ENCODE measurements at regions not wholly inside any gene's neighbourhood (a gene's known extent, or its start where the extent isn't known, plus 50 kb on each side); places are given as distances from the start of the nearest gene placed in this dataset.

DNA sequence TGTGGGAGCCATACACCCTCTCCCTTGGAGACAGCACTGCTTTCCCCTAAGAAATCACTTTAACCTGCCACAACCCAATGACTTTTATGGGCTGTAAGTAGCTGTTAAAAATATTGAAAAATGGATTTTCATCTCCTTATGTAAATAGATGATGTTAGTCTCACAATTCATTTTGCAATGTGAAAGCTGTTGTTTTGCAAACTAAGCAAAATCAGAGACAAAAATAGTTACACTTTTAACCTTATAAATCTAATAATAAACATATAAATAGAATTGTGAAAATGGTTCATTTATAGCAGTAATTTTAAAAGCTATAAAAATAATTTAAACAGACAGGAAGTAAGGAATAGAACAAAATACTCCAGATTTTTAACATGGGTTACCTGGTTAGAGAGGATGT, 268.8 kb upstream of the MAGI2 start:
- H3K4me1 ChIP-seq: peaks cover 12% of the 10 kb centered on the region
- TF ChIP-seq, protein P1, sequence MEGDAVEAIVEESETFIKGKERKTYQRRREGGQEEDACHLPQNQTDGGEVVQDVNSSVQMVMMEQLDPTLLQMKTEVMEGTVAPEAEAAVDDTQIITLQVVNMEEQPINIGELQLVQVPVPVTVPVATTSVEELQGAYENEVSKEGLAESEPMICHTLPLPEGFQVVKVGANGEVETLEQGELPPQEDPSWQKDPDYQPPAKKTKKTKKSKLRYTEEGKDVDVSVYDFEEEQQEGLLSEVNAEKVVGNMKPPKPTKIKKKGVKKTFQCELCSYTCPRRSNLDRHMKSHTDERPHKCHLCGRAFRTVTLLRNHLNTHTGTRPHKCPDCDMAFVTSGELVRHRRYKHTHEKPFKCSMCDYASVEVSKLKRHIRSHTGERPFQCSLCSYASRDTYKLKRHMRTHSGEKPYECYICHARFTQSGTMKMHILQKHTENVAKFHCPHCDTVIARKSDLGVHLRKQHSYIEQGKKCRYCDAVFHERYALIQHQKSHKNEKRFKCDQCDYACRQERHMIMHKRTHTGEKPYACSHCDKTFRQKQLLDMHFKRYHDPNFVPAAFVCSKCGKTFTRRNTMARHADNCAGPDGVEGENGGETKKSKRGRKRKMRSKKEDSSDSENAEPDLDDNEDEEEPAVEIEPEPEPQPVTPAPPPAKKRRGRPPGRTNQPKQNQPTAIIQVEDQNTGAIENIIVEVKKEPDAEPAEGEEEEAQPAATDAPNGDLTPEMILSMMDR (IDR thresholded peaks at IDR 0.05; ENCODE audit: insufficient read depth in 1 of 2, low read depth in 1 of 2, low read length in 1 of 2, severe bottlenecking in 1 of 2, unreplicated experiment in 1 of 2): no peak
- no peaks in the 10 kb centered on the region for H3K27me3 ChIP-seq (replicated peaks; ENCODE audit: control insufficient read depth, insufficient read depth, low read length)
- H3K4me1 Mint-ChIP-seq (ENCODE audit: low read depth, unreplicated experiment): peaks cover 18% of the 10 kb centered on the region
- no peaks in the 10 kb centered on the region for H3K36me3 Mint-ChIP-seq (ENCODE audit: insufficient read depth, unreplicated experiment)
- H3K4me3 Mint-ChIP-seq (ENCODE audit: unreplicated experiment): no peak overlapping the region
- BruUV-seq (replicated peaks): no TSS peak
- peaks cover 9% of the 10 kb centered on the region for H3K9me3 Mint-ChIP-seq (ENCODE audit: unreplicated experiment)
- ChIA-PET POLR2A (no interaction called here), CTCF (no interaction called here)
- H3K36me3 ChIP-seq (ENCODE audit: control insufficient read depth, insufficient read depth, low read length): no peaks in the 10 kb centered on the region
- no peaks in the 10 kb centered on the region for H3K27me3 Mint-ChIP-seq (ENCODE audit: insufficient read depth, unreplicated experiment)
- intact Hi-C loops (cut with micrococcal nuclease; ENCODE audit: unreplicated experiment): no loop called here
- no peaks in the 10 kb centered on the region for H3K9me3 ChIP-seq
- no peak overlapping the region for H3K27ac Mint-ChIP-seq (ENCODE audit: unreplicated experiment)
- no peak overlapping the region for H3K4me3 ChIP-seq (ENCODE audit: low read depth, low read length)
- DNase-seq: no peak

DNA sequence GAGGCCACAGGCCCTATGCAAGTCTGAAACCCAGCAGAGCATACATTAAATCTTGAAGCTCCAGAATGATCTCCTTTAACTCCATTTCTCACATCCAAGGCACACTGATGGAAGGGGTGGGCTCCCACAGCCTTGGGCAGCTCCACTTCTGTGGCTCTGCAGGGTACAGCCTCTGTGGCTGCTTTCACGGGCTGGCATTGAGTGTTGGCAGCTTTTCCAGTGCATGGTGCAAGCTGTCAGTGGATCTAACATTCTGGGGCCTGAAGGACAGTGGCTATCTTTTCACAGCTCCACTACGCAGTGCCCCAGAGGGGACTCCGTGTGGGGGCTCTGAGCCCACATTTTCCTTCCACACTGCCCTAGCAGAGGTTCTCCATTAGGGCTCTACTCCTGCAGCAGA, 265.7 kb upstream of the MAGI2 start:
- ChIA-PET CTCF (no interaction called here), POLR2A (no interaction called here)
- Histone ChIP-seq H3K9me3 (no peaks in the 10 kb centered on the region), H3K4me3 (ENCODE audit: low read depth, low read length) (no peak overlapping the region), H3K27me3 (replicated peaks; ENCODE audit: control insufficient read depth, insufficient read depth, low read length) (no peaks in the 10 kb centered on the region), H3K4me1 (peaks cover 10% of the 10 kb centered on the region), H3K36me3 (ENCODE audit: control insufficient read depth, insufficient read depth, low read length) (no peaks in the 10 kb centered on the region)
- no TSS peak for BruUV-seq (replicated peaks)
- intact Hi-C loops (cut with micrococcal nuclease; ENCODE audit: unreplicated experiment): no loop called here
- Mint-ChIP-seq H3K4me3 (ENCODE audit: unreplicated experiment) (no peak overlapping the region), H3K27me3 (ENCODE audit: insufficient read depth, unreplicated experiment) (no peaks in the 10 kb centered on the region), H3K36me3 (ENCODE audit: insufficient read depth, unreplicated experiment) (no peaks in the 10 kb centered on the region), H3K27ac (ENCODE audit: unreplicated experiment) (no peak overlapping the region), H3K4me1 (ENCODE audit: low read depth, unreplicated experiment) (peaks cover 16% of the 10 kb centered on the region), H3K9me3 (ENCODE audit: unreplicated experiment) (peaks cover 9% of the 10 kb centered on the region)
- no peak for DNase-seq
- TF ChIP-seq, protein P1 (IDR thresholded peaks at IDR 0.05; ENCODE audit: insufficient read depth in 1 of 2, low read depth in 1 of 2, low read length in 1 of 2, severe bottlenecking in 1 of 2, unreplicated experiment in 1 of 2): no peak

DNA sequence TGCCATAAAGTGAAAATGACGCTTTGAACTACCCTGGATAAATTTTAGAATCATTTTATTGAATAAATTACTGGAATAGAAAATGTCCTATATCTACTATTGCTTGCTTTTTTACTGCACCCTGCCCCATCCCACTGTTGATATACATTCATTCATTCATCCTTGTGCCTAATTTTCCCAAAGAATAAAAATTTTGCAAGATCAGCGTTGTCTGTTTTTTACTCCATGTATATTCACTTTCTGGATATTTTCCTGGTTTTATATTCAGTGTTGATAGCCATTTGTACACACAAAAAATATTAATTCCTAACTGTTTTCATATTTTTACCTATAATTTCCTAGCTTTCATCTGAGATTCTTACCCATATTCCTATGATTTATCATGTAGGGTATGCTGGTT, 262.9 kb upstream of the MAGI2 start:
- Histone ChIP-seq H3K27me3 (replicated peaks; ENCODE audit: control insufficient read depth, insufficient read depth, low read length) (no peaks in the 10 kb centered on the region), H3K4me1 (peaks cover 8% of the 10 kb centered on the region), H3K4me3 (ENCODE audit: low read depth, low read length) (no peak overlapping the region), H3K36me3 (ENCODE audit: control insufficient read depth, insufficient read depth, low read length) (no peaks in the 10 kb centered on the region), H3K9me3 (no peaks in the 10 kb centered on the region)
- CTCF ChIA-PET: no interaction called here
- TF ChIP-seq, protein P1 (IDR thresholded peaks at IDR 0.05; ENCODE audit: insufficient read depth in 1 of 2, low read depth in 1 of 2, low read length in 1 of 2, severe bottlenecking in 1 of 2, unreplicated experiment in 1 of 2): no peak
- peaks cover 12% of the 10 kb centered on the region for H3K4me1 Mint-ChIP-seq (ENCODE audit: low read depth, unreplicated experiment)
- H3K27me3 Mint-ChIP-seq (ENCODE audit: insufficient read depth, unreplicated experiment): no peaks in the 10 kb centered on the region
- peaks cover 9% of the 10 kb centered on the region for H3K9me3 Mint-ChIP-seq (ENCODE audit: unreplicated experiment)
- POLR2A ChIA-PET: no interaction called here
- no peaks in the 10 kb centered on the region for H3K36me3 Mint-ChIP-seq (ENCODE audit: insufficient read depth, unreplicated experiment)
- no peak overlapping the region for H3K27ac Mint-ChIP-seq (ENCODE audit: unreplicated experiment)
- DNase-seq: no peak
- no peak overlapping the region for H3K4me3 Mint-ChIP-seq (ENCODE audit: unreplicated experiment)
- BruUV-seq (replicated peaks): no TSS peak
- intact Hi-C loops (cut with micrococcal nuclease; ENCODE audit: unreplicated experiment): no loop called here
